Trophoblast cell (in vitro differentiated cells and primary cell): ENCODE measurements at regions not wholly inside any gene's neighbourhood (a gene's known extent, or its start where the extent isn't known, plus 50 kb on each side); places are given as distances from the start of the nearest gene placed in this dataset.

Experiments
- DNase-seq, 2 donors: peaks; one replicate each; pipeline ENCODE4 v3.0.0-alpha.2; 2016
- H2AFZ ChIP-seq: 2 replicates; pipeline ENCODE4 v1.6.1; 2013; ENCODE audit warnings: low read length, moderate library complexity, mild to moderate bottlenecking; ENCODE audit not compliant: insufficient read depth, poor library complexity
- H2AK5ac ChIP-seq: 2 replicates; pipeline ENCODE4 v1.6.1; 2013; ENCODE audit warnings: mild to moderate bottlenecking, low read length
- H2BK120ac ChIP-seq: 2 replicates; pipeline ENCODE4 v1.6.1; 2013; ENCODE audit warnings: low read length, mild to moderate bottlenecking, moderate library complexity; ENCODE audit not compliant: insufficient read depth, poor library complexity
- H2BK12ac ChIP-seq: 2 replicates; pipeline ENCODE4 v1.6.1; 2013; ENCODE audit warnings: mild to moderate bottlenecking, low read length, moderate library complexity
- H2BK5ac ChIP-seq: 2 replicates; pipeline ENCODE4 v1.6.1; 2013; ENCODE audit warnings: low read length, low read depth, moderate library complexity, mild to moderate bottlenecking; ENCODE audit not compliant: poor library complexity
- H3K14ac ChIP-seq: 2 replicates; pipeline ENCODE4 v1.6.1; 2013; ENCODE audit warnings: mild to moderate bottlenecking, low read length
- H3K18ac ChIP-seq: 2 replicates; pipeline ENCODE4 v1.6.1; 2013; ENCODE audit warnings: mild to moderate bottlenecking, low read length
- H3K23ac ChIP-seq: 2 replicates; pipeline ENCODE4 v1.6.1; 2013; ENCODE audit warnings: low read length
- H3K27ac ChIP-seq: 2 replicates; pipeline ENCODE4 v1.5.1; 2013; ENCODE audit warnings: low read depth, mild to moderate bottlenecking, inconsistent platforms, low read length, moderate library complexity
- H3K27me3 ChIP-seq: 2 replicates; pipeline ENCODE4 v1.6.1; 2013; ENCODE audit warnings: inconsistent platforms, mild to moderate bottlenecking, low read length, moderate library complexity; ENCODE audit not compliant: insufficient read depth
- H3K36me3 ChIP-seq, 2 experiments: 1 replicate in 1 of 2; 2 replicates in 1 of 2; pipeline ENCODE4 v1.6.1; 2013; ENCODE audit warnings: low read length in 2 of 2, mild to moderate bottlenecking in 2 of 2, moderate library complexity in 1 of 2; ENCODE audit not compliant: insufficient read depth in 2 of 2, control insufficient read depth in 1 of 2
- H3K4ac ChIP-seq: 2 replicates; pipeline ENCODE4 v1.6.1; 2013; ENCODE audit warnings: low read depth, mild to moderate bottlenecking, low read length, moderate library complexity
- H3K4me1 ChIP-seq, 2 experiments: 1 replicate in 1 of 2; 2 replicates in 1 of 2; pipeline ENCODE4 v1.6.1; 2013; ENCODE audit warnings: low read length in 2 of 2, mild to moderate bottlenecking in 2 of 2, moderate library complexity in 1 of 2; ENCODE audit not compliant: insufficient read depth in 2 of 2, control insufficient read depth in 1 of 2
- H3K4me2 ChIP-seq: 2 replicates; pipeline ENCODE4 v1.6.1; 2013; ENCODE audit warnings: inconsistent platforms, mild to moderate bottlenecking, low read length, moderate library complexity
- H3K4me3 ChIP-seq: 2 replicates; pipeline ENCODE4 v1.5.1; 2013; ENCODE audit warnings: mild to moderate bottlenecking, low read depth, low read length, inconsistent platforms
- H3K79me1 ChIP-seq: one replicate; pipeline ENCODE4 v1.6.1; 2013; ENCODE audit warnings: low read length
- H3K79me2 ChIP-seq: 2 replicates; pipeline ENCODE4 v1.6.1; 2013; ENCODE audit warnings: low read length, mild to moderate bottlenecking; ENCODE audit not compliant: control insufficient read depth, insufficient read depth, poor library complexity
- H3K9ac ChIP-seq: 2 replicates; pipeline ENCODE4 v1.6.1; 2013; ENCODE audit warnings: mild to moderate bottlenecking, low read length
- H3K9me3 ChIP-seq: 2 replicates; pipeline ENCODE4 v1.6.1; 2013; ENCODE audit warnings: low read depth, mild to moderate bottlenecking, control low read depth, inconsistent platforms, low read length; ENCODE audit not compliant: insufficient read depth
- H4K12ac ChIP-seq: 2 replicates; pipeline ENCODE4 v1.6.1; 2013; ENCODE audit warnings: low read depth, mild to moderate bottlenecking, low read length, moderate library complexity
- H4K8ac ChIP-seq: 2 replicates; pipeline ENCODE4 v1.6.1; 2013; ENCODE audit warnings: low read depth, mild to moderate bottlenecking, low read length, moderate library complexity
- H4K91ac ChIP-seq: one replicate; pipeline ENCODE4 v1.6.1; 2013; ENCODE audit warnings: low read depth, mild to moderate bottlenecking, low read length, moderate library complexity
- WGBS: extraction: QIAGEN DNeasy Blood & Tissue Kit; methylation state at CpG from one replicate; pipeline ENCODE4 v1.1.7; 2013; ENCODE audit warnings: missing lambda C conversion rate; ENCODE audit not compliant: insufficient read length, insufficient coverage; ENCODE audit errors: extremely low coverage; 5-methylcytosine and 5-hydroxymethylcytosine counted together

DNA sequence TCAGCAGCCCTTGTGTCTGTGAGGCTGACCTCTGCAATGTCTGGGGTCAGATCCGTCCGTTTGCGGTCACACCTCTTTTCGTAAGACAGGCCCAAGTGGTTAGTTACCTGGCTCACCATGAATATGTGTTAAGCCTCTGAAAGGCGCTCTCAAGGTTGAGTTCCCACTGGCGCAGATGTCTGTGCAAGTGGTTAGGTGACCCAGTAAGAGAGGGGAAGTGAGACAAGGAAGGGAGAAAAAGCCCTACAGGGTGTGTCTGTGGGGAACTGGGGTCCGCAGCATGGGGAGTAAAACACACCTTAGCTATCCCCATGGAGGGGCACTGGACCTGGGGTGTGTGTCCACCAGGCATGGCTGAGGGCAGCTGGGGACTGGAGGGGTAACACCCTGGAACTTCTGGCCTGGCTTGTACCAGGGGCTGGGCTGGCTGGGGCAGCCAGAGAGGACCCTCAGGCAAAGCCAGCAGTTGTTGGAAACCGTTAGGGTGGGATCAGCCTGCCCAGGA, 391.6 kb upstream of the PROK2 start:
- no CpG with 5 or more reads among the region's 8 CpGs for WGBS
- Histone ChIP-seq H2AFZ (no peak overlapping the region), H3K9ac (no peak overlapping the region), H3K27ac (no peak overlapping the region), H3K4me3 (no peak overlapping the region), H3K79me2 (no peaks in the 10 kb centered on the region), H3K27me3 (no peaks in the 10 kb centered on the region), H3K4me2 (no peak overlapping the region), H3K14ac (no peak overlapping the region), H4K91ac (no peak overlapping the region), H2BK5ac (no peak overlapping the region), H3K4ac (no peak overlapping the region), H4K12ac (no peak overlapping the region), H3K79me1 (no peaks in the 10 kb centered on the region), H3K36me3 (no peaks in the 10 kb centered on the region), H4K8ac (no peak overlapping the region), H2AK5ac (no peak overlapping the region), H2BK12ac (no peak overlapping the region), H3K23ac (no peak overlapping the region), H3K4me1 (peaks cover 2 to 5% of the 10 kb centered on the region in 2 experiments), H3K18ac (no peak overlapping the region), H2BK120ac (no peak overlapping the region), H3K9me3 (no peaks in the 10 kb centered on the region)
- DNase-seq = no peak

GRCh38 chr3:72175296-72175858, 390.4 kb upstream of the PROK2 start:
- DNase-seq = no peak
- Histone ChIP-seq H3K23ac (no peak overlapping the region), H3K36me3 (no peaks in the 10 kb centered on the region), H3K27ac (no peak overlapping the region), H3K4me1 (peaks cover 2 to 5% of the 10 kb centered on the region in 2 experiments), H2BK12ac (no peak overlapping the region), H4K91ac (no peak overlapping the region), H4K12ac (no peak overlapping the region), H3K4me3 (no peak overlapping the region), H3K14ac (no peak overlapping the region), H2AK5ac (no peak overlapping the region), H2AFZ (no peak overlapping the region), H3K18ac (no peak overlapping the region), H3K4me2 (no peak overlapping the region), H3K27me3 (no peaks in the 10 kb centered on the region), H2BK120ac (no peak overlapping the region), H3K4ac (no peak overlapping the region), H3K9ac (no peak overlapping the region), H3K79me1 (no peaks in the 10 kb centered on the region), H3K9me3 (no peaks in the 10 kb centered on the region), H4K8ac (no peak overlapping the region), H2BK5ac (no peak overlapping the region), H3K79me2 (no peaks in the 10 kb centered on the region)
- WGBS = no CpG with 5 or more reads among the region's 6 CpGs

DNA sequence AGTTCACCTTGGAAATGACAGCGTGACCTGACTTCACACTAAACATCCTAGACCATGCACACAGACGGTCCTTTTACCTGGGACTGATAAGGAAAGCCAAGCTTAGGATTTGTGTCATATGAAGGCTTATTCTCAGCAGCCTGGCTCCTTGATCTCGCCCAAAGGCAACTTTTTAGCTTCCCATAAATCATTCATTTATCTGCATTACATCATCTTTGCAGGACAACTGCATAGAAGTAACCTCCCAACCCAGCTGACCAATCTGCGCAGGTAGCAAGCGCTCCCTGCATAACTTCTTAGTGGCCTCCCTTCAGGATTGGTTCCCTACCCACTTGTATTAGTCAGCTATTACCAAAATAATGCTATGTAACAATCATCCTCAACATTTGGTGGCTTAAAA, 389.9 kb upstream of the PROK2 start:
- no peak overlapping the region for H2AFZ ChIP-seq
- H4K12ac ChIP-seq = no peak overlapping the region
- no peak overlapping the region for H3K9ac ChIP-seq
- H3K79me2 ChIP-seq = no peaks in the 10 kb centered on the region
- no peaks in the 10 kb centered on the region for H3K36me3 ChIP-seq
- DNase-seq = no peak
- no peaks in the 10 kb centered on the region for H3K79me1 ChIP-seq
- no peak overlapping the region for H4K91ac ChIP-seq
- no peak overlapping the region for H3K18ac ChIP-seq
- H3K9me3 ChIP-seq = no peaks in the 10 kb centered on the region
- no peak overlapping the region for H4K8ac ChIP-seq
- no CpG with 5 or more reads among the region's 5 CpGs for WGBS
- no peak overlapping the region for H2BK5ac ChIP-seq
- no peak overlapping the region for H3K4me2 ChIP-seq
- no peak overlapping the region for H2BK12ac ChIP-seq
- H3K4me1 ChIP-seq = peaks cover 2 to 5% of the 10 kb centered on the region in 2 experiments
- no peak overlapping the region for H2AK5ac ChIP-seq
- no peak overlapping the region for H3K4ac ChIP-seq
- H3K4me3 ChIP-seq = no peak overlapping the region
- H2BK120ac ChIP-seq = no peak overlapping the region
- no peak overlapping the region for H3K23ac ChIP-seq
- no peaks in the 10 kb centered on the region for H3K27me3 ChIP-seq
- H3K14ac ChIP-seq = no peak overlapping the region
- no peak overlapping the region for H3K27ac ChIP-seq

GRCh38 chr3:72174040-72174439, 389.1 kb upstream of the PROK2 start:
- Histone ChIP-seq H2BK5ac (no peak overlapping the region), H2AK5ac (no peak overlapping the region), H3K23ac (no peak overlapping the region), H3K79me1 (no peaks in the 10 kb centered on the region), H3K9me3 (no peaks in the 10 kb centered on the region), H3K4me3 (no peak overlapping the region), H3K4ac (no peak overlapping the region), H2BK12ac (no peak overlapping the region), H3K79me2 (no peaks in the 10 kb centered on the region), H2BK120ac (no peak overlapping the region), H3K4me1 (peaks cover 2 to 5% of the 10 kb centered on the region in 2 experiments), H3K4me2 (no peak overlapping the region), H3K27me3 (no peaks in the 10 kb centered on the region), H3K36me3 (no peaks in the 10 kb centered on the region), H3K14ac (no peak overlapping the region), H4K91ac (no peak overlapping the region), H4K8ac (no peak overlapping the region), H3K27ac (no peak overlapping the region), H4K12ac (no peak overlapping the region), H3K18ac (no peak overlapping the region), H3K9ac (no peak overlapping the region), H2AFZ (no peak overlapping the region)
- WGBS = no CpG with 5 or more reads among the region's 3 CpGs
- DNase-seq = no peak
